ENCODE measurements at regions not wholly inside any gene's neighbourhood (a gene's known extent, or its start where the extent isn't known, plus 50 kb on each side); places are given as distances from the start of the nearest gene placed in this dataset.
"Not testable (repeated sequence)": the region's sequence is repeated elsewhere in the genome, so short reads cannot be mapped to it uniquely, and the experiment has no call there.

- ATAC-seq, result no peak
- no peak for TF ChIP-seq ZNF70 (CRISPR knock-in tag; IDR thresholded peaks at IDR 0.05)
- no peak for TF ChIP-seq ISL1 (CRISPR knock-in tag; IDR thresholded peaks at IDR 0.05)
- TF ChIP-seq, protein P1, sequence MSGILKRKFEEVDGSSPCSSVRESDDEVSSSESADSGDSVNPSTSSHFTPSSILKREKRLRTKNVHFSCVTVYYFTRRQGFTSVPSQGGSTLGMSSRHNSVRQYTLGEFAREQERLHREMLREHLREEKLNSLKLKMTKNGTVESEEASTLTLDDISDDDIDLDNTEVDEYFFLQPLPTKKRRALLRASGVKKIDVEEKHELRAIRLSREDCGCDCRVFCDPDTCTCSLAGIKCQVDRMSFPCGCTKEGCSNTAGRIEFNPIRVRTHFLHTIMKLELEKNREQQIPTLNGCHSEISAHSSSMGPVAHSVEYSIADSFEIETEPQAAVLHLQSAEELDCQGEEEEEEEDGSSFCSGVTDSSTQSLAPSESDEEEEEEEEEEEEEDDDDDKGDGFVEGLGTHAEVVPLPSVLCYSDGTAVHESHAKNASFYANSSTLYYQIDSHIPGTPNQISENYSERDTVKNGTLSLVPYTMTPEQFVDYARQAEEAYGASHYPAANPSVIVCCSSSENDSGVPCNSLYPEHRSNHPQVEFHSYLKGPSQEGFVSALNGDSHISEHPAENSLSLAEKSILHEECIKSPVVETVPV (CRISPR knock-in tag; IDR thresholded peaks at IDR 0.05), result no peak
- no peak for TF ChIP-seq POU6F1 (CRISPR knock-in tag; IDR thresholded peaks at IDR 0.05; ENCODE audit: borderline replicate concordance, low read depth)
- TF ChIP-seq BACH2 (CRISPR knock-in tag; IDR thresholded peaks at IDR 0.05; ENCODE audit: borderline replicate concordance), result no peak
- TF ChIP-seq ZFP3 (CRISPR knock-in tag; IDR thresholded peaks at IDR 0.05), result no peak
- no peak for TF ChIP-seq TCF4 (CRISPR knock-in tag; IDR thresholded peaks at IDR 0.05; ENCODE audit: borderline replicate concordance)
- TF ChIP-seq GLIS3 (CRISPR knock-in tag; IDR thresholded peaks at IDR 0.05), result no peak
- no peak for TF ChIP-seq TOX (CRISPR knock-in tag; IDR thresholded peaks at IDR 0.05; ENCODE audit: borderline replicate concordance)
- no peak for TF ChIP-seq ESRRG (CRISPR knock-in tag; IDR thresholded peaks at IDR 0.05)
- TF ChIP-seq SNAI2 (CRISPR knock-in tag; IDR thresholded peaks at IDR 0.05), result no peak
- TF ChIP-seq ZNF565 (CRISPR knock-in tag; conservative IDR thresholded peaks at IDR 0.05; ENCODE audit: low read depth), result no peak
- TF ChIP-seq, protein P2, sequence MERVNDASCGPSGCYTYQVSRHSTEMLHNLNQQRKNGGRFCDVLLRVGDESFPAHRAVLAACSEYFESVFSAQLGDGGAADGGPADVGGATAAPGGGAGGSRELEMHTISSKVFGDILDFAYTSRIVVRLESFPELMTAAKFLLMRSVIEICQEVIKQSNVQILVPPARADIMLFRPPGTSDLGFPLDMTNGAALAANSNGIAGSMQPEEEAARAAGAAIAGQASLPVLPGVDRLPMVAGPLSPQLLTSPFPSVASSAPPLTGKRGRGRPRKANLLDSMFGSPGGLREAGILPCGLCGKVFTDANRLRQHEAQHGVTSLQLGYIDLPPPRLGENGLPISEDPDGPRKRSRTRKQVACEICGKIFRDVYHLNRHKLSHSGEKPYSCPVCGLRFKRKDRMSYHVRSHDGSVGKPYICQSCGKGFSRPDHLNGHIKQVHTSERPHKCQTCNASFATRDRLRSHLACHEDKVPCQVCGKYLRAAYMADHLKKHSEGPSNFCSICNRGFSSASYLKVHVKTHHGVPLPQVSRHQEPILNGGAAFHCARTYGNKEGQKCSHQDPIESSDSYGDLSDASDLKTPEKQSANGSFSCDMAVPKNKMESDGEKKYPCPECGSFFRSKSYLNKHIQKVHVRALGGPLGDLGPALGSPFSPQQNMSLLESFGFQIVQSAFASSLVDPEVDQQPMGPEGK (CRISPR knock-in tag; IDR thresholded peaks at IDR 0.05; ENCODE audit: borderline replicate concordance), result no peak
- TF ChIP-seq TSHZ2 (CRISPR knock-in tag; IDR thresholded peaks at IDR 0.05), result no peak
- TF ChIP-seq, protein P3, sequence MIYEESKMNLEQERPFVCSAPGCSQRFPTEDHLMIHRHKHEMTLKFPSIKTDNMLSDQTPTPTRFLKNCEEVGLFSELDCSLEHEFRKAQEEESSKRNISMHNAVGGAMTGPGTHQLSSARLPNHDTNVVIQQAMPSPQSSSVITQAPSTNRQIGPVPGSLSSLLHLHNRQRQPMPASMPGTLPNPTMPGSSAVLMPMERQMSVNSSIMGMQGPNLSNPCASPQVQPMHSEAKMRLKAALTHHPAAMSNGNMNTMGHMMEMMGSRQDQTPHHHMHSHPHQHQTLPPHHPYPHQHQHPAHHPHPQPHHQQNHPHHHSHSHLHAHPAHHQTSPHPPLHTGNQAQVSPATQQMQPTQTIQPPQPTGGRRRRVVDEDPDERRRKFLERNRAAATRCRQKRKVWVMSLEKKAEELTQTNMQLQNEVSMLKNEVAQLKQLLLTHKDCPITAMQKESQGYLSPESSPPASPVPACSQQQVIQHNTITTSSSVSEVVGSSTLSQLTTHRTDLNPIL (CRISPR knock-in tag; IDR thresholded peaks at IDR 0.05; ENCODE audit: low read depth), result no peak
- TF ChIP-seq ARNTL (CRISPR knock-in tag; IDR thresholded peaks at IDR 0.05; ENCODE audit: borderline replicate concordance, low read depth), result no peak
- no peak for TF ChIP-seq ZFP30 (CRISPR knock-in tag; IDR thresholded peaks at IDR 0.05)
- TF ChIP-seq RARB (CRISPR knock-in tag; IDR thresholded peaks at IDR 0.05), result no peak
Observed at GRCh38 chrX:3803305-3803704, 89.9 kb upstream of the PRKX start.

- ATAC-seq, result not testable (repeated sequence)
Observed at GRCh38 chrX:3795411-3795810, 82.0 kb upstream of the PRKX start.

GRCh38 chrX:3791449-3791848 lies 78.0 kb upstream of the PRKX start:
- TF ChIP-seq TOX (CRISPR knock-in tag; IDR thresholded peaks at IDR 0.05; ENCODE audit: borderline replicate concordance) (no peak), ZNF70 (CRISPR knock-in tag; IDR thresholded peaks at IDR 0.05) (no peak), CSDC2 (CRISPR knock-in tag; IDR thresholded peaks at IDR 0.05) (no peak), ARNTL (CRISPR knock-in tag; IDR thresholded peaks at IDR 0.05; ENCODE audit: borderline replicate concordance, low read depth) (no peak), TCF4 (CRISPR knock-in tag; IDR thresholded peaks at IDR 0.05; ENCODE audit: borderline replicate concordance) (no peak), ZFP30 (CRISPR knock-in tag; IDR thresholded peaks at IDR 0.05) (no peak), GLIS3 (CRISPR knock-in tag; IDR thresholded peaks at IDR 0.05) (no peak), POU6F1 (CRISPR knock-in tag; IDR thresholded peaks at IDR 0.05; ENCODE audit: borderline replicate concordance, low read depth) (no peak), ZNF8 (CRISPR knock-in tag; IDR thresholded peaks at IDR 0.05) (no peak), RARB (CRISPR knock-in tag; IDR thresholded peaks at IDR 0.05) (no peak), ZC3H10 (CRISPR knock-in tag; IDR thresholded peaks at IDR 0.05) (no peak), ZNF565 (CRISPR knock-in tag; conservative IDR thresholded peaks at IDR 0.05; ENCODE audit: low read depth) (no peak), ISL1 (CRISPR knock-in tag; IDR thresholded peaks at IDR 0.05) (no peak), BACH2 (CRISPR knock-in tag; IDR thresholded peaks at IDR 0.05; ENCODE audit: borderline replicate concordance) (no peak), SNAI2 (CRISPR knock-in tag; IDR thresholded peaks at IDR 0.05) (no peak), ESRRG (CRISPR knock-in tag; IDR thresholded peaks at IDR 0.05) (no peak), ZFP3 (CRISPR knock-in tag; IDR thresholded peaks at IDR 0.05) (no peak)
- TF ChIP-seq, protein P2 (CRISPR knock-in tag; IDR thresholded peaks at IDR 0.05; ENCODE audit: borderline replicate concordance), result no peak
- TF ChIP-seq, protein P1 (CRISPR knock-in tag; IDR thresholded peaks at IDR 0.05), result no peak
- no peak for ATAC-seq
